Superior temporal gyrus (tissue), 1 donor: ENCODE measurements at regions not wholly inside any gene's neighbourhood (a gene's known extent, or its start where the extent isn't known, plus 50 kb on each side); places are given as distances from the start of the nearest gene placed in this dataset.

Experiments used
- DNase-seq: peaks from one replicate; pipeline ENCODE4 v3.0.0-alpha.2; 2016; ENCODE audit errors: extremely low spot score

DNA sequence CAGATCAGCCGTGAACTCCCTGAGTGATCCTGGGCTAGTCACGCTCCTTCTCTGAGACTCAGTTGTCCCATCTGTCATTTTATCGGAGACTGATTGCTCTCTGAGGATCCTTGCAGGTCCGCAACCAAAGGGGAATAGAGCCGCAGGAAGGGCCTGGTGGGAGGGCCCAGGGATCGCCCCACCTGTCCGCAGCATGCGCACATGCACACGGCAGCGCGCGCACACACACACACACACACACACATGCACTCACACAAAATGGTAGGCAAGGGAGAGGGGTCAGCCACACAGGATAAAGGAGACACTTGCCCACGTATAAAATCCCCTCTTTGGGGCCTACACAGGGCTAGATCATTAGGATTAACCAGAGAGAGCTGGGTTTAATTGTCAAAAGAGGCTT lies 95.6 kb upstream of the FOXP4 start:
- no peak for DNase-seq

DNA sequence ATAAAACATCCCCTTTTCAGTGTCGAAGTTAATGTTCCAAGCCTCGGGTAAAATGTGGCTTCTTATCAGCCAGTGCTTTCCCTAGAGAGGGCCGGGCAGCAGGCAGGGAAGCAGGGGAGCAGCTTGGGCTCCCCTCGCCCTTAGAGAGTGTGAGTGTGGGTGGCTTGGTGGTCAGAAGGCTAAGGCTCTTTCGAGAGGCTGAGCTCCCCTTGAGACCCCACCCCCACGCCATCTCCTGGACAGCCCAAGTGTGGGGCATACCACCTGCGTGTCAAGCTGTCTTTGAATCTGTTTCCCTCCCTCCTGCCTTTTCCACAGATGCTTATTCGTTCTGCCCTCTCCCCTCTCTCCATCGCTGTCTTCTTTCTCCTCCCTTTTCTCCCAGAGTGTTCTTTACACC lies 95.1 kb upstream of the FOXP4 start:
- DNase-seq = no peak

DNA sequence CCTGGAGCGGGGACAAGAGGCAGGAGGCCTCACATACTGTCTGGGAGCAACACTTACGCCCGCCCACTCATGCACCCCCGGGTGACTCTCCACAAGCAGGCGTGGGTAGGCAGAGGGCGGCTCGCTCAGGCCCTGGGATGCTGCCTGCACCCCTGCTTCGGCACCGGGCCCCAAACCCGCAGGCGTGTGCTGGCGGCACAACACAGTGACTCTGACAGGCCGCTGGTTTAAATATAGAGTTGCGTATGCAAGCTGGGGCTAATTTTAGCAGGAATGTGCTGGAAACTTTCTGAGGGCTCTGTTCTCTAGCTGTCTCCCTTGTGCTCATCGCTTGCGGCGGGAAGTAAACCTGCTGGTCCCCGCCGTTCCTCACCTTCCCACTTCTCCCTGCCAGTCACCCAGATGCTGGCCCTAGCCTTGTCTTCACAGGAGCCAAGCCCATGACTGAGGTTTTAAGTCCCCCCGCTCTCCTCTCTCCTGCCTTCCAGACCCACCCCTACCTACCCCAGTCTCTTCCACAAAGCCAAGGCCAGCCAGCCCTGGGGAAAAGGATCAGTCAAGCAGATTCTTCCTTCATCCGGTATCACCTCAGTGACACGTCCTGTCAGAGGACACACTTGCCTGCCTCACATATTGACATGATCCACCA lies 94.5 kb upstream of the FOXP4 start:
- peak; percentile 51 for DNase-seq

DNA sequence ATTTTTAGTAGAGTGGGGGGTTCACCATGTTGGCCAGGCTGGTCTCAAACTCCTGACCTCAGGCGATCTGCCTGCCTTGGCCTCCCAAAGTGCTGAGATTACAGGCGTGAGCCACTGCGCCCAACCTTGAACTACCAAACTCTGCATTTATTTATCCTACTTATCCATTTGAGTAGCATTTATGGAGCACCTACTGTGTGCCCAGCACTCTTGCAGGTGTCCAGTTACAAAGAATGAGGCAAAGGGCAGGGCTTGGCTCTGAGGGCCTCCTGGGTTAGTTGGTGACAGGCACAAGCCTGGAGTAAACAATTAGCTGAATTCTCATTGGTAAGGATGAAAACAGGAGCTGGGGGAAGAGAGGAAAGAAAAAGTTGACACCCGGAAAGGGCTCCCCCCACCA lies 93.4 kb upstream of the FOXP4 start:
- no peak for DNase-seq

DNA sequence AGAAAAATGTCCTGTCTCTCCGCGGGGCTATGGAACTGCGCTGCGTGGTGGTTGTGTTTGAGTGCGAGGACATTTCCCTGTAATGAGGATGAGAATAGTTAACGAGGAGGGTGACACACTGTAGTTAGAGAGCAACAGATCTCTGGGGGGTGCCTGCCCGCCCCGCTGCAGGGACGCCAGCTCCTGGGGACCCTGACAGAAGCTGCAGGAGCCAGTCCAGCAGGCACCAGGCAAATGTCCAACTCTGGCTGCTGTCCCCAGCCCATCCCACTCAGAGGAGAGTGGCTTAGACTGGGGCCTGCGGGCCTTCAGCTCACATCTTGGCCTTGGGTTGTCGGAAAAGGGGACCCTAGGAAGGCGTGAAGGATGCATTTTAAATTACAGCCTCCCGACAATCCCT lies 92.9 kb upstream of the FOXP4 start:
- no peak for DNase-seq

DNA sequence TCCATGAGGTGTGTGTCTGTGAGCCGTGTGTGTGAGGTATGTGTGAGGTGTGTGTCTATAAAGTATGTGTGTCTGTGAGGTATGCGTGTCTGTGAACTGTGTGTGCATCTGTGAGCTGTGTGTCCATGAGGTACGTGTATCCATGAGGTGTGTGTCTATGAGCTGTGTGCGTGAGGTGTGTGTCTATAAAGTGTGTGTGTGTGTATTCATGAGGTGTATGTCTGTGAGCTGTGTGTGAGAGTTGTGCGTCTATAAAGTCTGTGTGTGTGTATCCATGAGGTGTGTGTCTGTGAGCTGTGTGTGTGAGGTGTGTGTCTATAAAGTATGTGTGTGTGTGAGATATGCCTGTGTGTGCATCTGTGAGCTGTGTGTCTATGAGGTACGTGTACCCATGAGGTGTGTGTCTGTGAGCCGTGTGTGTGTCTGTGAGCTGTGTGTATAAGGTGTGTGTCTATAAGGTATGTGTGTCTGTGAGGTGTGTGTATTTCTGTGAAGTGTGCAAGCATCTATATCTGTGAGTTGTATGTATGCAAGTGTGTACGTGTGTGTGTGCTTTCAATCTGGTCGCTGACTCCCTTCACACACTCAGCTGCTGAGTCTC lies 91.9 kb upstream of the FOXP4 start:
- DNase-seq = no peak

DNA sequence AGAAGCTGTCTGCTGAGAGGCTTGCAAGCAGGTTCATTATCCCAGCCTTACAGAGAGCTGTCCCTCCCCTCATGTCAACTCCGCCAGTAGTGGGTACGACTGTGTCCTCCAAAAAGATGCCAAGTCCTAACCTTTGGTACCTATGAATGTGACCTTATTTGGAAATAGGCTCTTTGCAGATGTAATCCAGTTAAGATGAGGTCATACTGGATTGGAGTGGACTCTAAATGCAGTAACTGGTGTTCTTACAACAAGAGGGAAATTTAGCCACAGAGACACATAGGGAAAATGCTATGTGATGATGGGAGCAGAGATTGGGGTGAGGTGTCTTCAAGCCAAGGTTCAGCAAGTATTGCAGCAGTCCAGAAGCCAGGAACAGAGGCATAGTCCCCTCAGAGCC lies 90.8 kb upstream of the FOXP4 start:
- DNase-seq = no peak

DNA sequence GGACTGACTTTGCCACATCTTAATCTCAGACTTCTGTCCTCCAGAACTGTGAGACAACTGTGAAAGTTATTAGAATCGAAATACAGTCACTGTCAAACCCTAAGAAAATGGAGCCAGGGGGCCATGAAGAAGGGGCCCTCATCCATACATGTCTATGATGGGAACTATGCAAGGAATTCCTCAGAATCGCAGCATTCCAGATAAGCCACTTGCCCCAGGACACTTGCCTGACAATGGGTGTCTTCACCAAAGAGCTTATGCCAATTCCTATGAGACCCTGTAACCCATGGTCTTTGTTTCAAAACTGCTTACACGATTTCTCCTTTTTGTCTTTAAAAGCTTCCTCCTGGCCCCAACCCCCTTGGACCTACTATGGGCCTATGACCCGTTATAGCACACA lies 90.4 kb upstream of the FOXP4 start:
- DNase-seq = no peak

DNA sequence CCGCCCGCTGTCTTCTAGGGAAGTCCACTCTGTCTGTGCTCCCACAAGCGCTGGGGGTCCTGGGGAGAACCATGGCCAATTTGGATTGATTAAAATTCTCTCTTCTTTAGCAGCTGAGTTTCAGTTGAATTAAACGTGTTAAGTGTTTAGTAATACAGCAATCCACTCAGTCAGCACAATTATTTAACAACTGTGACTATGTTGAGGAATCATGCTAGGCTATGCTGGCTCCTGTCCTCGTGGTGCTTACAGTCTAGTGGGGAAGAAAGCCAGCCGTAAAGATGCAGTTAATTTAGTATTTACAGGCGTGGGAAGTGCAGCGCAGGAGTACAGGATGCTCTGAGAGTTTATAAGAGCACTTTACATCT lies 88.9 kb upstream of the FOXP4 start:
- DNase-seq = no peak

DNA sequence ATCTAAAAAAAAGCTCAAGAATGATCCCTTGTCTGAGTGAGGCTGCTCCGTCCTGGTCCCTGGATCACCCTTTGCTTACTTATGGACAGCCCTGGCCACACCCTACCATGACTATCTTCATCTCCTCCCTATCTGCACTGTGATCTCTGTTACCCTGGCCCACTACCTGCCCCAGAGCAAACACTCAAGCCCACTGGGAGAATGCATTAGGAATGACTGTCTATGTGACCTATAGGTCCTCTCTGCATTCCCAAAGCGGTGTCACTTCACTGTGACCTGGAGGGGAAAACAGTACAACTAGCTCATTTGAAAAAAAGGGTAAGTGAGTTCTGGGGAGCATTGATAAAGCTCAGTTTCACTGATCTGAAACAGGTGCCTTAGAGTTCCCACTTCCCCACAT lies 86.4 kb upstream of the FOXP4 start:
- DNase-seq = no peak

DNA sequence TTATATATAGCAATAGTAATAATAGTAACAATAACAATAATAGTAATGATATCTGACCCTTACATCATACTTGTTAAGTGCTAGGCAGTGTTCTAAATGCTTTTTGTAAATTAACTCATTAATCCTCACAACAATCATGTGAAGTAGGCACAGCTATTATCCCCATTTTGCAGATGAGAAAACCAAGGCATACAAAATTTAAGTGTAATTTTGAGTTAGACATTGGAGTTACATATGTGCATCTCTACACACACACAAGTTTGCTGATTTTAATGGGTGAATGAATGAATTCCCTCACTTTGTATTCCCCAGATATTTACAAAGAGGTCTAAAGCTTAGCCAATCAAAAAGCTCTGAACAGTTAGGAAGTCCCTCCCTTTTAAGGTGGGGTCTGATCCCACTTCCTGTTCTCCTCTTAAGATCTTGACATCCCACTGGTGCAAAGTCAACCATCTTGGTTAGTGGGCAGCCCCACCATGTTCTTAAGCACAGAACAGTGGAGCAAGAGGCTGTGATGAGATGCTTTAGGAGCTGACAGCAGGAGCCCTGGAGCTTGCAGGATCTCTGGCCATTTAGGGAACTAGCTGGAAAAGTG lies 85.3 kb upstream of the FOXP4 start:
- DNase-seq = no peak

DNA sequence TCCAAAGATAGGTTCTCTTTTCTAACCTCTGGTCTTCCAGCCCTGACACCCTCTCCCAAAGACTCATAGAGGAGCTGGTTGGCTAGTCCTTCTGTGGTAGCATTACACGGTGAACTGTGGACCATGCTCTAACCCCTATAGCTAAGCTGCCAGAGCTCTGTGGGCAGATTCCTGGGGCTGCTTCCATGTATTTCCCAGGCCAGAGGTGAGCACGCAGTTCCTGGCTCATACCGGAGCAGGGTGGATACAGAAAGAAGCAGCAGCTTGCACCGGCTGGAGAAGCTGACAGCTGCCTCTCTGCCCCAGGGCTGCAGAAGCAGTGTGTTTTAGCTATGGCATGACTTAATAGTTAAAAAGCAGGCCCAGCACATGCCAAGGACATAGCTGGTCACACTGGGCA lies 84.1 kb upstream of the FOXP4 start:
- DNase-seq = no peak

DNA sequence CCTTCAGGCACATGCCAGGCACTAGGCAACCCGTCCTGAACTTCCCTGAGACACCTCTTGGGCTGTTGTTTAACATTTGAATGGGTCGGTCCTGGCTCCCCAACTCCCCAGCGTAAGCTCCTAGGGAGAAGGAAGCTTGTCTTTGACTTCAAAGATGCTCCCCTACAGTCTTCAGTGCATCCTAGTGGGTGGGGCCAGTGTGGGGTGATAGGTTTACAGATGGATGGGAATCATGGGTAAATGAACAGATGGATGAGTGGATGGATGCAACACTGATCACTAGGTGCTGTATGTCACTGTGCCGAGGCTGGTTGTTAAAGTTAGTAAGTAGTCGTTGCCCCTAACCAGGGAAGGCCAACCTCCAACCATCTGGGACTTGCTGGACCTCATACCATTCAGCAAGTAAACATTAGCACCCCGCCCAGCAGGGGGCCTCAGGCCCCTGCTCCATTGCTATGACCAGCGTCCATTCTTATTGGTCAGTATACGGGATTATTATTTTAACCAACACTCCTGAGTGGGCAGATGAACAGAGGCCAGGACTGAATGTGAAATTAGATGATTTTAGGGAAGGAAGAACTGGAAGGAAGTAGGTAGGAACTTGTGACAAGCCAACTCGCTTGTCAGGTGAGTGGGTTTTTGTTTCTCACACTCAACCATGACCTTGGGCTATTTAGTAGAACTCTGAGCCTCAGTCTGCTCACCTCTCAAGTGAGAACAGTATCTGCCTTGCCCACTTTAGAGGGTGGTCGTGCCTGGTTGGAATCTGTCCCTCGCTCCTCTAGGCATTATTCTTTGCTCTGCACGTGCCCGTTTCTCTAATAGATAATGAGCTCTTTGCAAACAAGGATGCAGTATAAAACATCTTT lies 82.9 kb upstream of the FOXP4 start:
- peak; percentile 69 for DNase-seq

DNA sequence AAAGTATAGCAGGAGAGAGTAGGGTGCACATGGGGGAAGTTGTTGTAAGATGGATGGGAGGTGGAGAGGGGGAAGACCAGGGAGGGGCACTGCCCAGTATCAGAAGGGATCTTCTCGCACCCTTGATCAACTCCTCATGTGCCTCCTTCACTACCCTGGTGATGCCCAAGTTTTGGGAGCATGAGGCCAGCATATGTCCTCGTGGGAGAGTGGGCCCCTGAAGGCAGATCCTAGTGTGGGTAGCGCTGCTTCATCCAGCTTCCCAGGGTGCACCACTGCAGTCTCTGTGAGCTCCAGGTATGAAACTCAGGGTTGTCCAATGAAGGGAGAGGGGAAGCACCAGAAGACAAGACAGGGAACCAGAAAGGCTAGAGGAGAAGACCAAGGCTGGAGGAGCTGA lies 82.2 kb upstream of the FOXP4 start:
- no peak for DNase-seq

DNA sequence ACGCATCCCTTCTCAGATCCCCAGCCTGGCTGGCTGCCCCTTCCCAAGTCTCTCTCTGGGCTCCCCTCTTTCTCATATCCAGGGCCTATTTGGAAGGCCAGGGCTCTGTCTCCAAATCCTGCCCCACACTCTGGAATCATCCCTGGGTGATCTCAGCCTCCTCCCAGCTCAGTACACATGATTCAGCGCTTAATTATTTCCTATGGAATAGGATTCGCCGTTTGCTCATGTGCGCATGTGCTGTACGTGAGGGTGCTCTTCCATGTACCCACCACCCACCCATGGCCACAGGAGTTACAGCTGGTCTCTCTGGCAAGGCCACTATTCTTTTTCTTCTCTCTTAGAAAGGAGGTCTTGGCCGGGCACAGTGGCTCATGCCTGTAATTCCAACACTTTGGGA lies 81.7 kb upstream of the FOXP4 start:
- DNase-seq = no peak

DNA sequence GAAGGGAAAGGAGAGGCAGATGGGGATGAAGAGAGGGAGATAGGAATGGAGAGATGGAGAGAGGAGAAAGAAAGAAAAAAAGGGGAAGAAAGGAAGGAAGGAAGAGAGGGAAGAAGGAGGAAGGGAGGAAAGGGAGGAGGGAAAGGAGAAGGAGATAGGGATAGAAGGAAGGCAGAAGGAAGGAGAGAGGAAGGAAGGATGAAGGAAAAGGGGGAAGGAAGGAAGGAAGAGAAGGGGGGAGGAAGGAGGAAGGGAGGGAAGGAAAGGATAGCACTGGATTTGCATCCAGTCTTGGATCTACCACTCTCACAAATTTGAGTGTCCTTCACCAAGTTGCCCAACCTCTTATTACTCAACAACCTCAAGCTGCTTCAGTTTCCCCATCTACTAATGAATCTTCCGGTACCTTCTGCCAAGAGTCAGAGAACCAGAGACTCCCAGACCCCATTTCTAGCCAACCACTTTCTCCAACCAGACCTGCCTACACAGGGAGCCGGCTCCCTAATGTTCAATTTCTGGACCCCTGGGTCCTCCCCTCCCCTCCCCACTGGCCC lies 79.7 kb upstream of the FOXP4 start:
- DNase-seq = no peak

DNA sequence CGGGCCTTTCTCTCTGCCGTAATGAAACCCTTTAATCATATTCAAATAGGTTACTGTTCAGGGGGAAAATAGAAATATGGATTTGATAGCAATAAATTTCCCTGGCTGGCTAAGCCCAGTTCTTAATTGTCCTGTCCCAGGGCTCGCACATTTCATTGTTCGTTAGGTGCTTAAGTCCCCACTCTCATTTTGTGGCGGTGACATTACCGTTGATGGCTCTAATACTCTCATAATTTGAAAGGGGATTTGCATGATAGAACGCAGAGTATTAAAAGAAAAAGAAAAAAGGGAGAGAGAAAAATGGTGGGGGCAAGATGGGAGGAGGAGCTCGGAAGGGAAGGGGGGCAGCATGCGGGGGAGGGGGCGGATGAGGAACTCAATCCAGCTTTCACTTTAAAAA lies 79.1 kb upstream of the FOXP4 start:
- no peak for DNase-seq

DNA sequence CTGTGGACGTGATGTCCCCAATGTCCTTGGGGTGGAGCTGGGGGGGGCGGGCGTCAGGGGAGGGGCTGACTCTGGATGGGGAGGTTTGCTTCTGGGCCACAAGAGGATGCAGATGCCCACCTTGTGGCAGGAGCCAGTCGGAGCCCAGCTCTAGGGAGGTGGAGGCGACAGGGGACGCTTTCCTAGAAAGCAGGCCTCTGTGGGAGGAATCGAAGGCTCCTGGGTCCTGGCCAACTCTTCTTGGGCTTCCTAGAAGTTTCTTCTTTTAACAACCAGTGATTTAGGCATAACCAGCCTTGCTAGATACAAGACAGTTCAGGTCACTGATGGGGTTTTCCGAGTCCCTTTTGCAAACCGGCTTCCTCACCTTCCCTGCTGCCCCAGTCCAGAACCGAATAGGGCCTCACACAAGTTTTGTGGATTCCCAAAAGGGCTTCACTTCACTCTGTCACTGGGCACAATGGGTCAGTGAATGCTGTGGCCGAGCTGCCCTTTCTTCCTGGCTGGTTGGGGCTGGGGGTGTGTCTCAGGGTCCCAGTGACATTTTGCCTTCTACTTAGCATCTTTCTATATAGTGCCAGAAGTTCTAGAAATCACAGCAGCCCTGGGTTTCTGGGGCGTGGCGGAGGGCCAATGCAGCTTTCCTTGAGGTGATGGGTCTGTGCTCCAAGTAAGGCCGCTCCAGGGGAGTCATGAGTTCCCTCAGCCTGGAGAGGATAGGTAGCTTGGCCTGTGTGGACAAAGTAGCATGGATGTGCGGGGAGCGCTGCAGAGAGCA lies 78.4 kb upstream of the FOXP4 start:
- no peak for DNase-seq

DNA sequence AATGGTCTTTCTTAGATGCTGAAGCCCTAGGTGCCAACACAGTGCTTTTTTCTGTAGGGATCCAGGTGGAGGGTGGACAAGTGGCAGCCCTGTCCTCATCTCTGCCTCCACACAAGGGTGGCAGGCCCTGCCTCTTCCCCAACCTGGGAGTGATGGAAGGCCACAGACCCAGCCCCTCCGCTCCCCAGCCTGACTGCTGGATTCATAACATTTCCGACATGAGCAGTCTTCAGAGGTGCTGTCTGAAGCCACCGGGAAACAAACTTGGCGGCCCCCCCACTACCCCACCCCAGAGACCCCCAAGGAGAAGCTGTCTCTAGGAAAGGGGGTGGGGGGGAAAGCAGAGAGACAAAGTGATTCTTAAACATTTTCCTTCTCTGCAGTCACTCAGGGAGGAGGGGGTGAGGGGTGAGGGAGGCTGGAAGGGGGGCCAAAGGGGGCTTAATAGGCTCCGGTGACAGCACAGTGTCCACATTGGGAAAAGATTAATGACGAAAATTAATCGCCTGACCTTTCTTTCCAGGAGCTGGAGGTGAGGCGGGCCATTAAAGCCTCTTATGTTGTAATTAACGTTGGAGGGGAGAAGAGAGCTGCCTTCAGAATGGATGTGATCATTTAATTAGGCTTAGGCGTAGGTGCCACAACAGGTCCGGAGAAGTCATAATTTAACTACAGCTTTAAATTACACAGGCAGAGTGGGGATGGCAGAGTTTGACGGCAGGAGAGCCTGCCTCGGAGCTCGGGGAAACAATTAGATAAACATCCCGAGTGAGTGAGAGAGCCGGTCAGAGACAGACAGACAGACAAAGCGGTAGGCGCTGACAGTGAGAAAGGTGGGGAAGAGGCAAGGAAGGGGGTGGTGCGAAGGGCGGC lies 76.8 kb upstream of the FOXP4 start:
- no peak for DNase-seq

DNA sequence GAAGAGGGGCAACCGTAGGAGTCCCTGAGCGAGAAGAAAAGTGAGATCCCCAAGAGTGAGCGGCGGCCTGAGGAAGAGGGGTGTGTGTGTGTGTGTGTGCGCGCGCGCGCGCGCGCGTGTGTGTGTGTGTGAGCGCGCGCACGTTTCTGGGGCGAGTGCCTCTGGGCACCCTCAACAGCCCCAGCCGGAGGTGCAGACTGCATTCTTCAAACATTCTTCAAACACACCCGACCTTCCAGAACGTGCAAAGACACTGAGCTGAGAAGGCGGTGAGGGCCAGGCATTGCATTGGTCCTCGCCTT lies 76.2 kb upstream of the FOXP4 start:
- no peak for DNase-seq
